Stimulated activated naive CD8-positive, alpha-beta T cell treated with anti-CD3 and anti-CD28 coated beads, Interleukin-15, Interleukin-2, amounts not matched to agents 100 ng/mL and 50 ng/mL, for 24 hours (primary cell): ENCODE measurements at regions not wholly inside any gene's neighbourhood (a gene's known extent, or its start where the extent isn't known, plus 50 kb on each side); places are given as distances from the start of the nearest gene placed in this dataset.

Source experiments
- H3K27ac Mint-ChIP-seq: one replicate; pipeline ENCODE4 v1.8.0; 2021; ENCODE audit warnings: mild to moderate bottlenecking, mixed read lengths
- H3K27me3 Mint-ChIP-seq: one replicate; pipeline ENCODE4 v1.8.0; 2021; ENCODE audit warnings: mixed read lengths
- H3K36me3 Mint-ChIP-seq: one replicate; pipeline ENCODE4 v1.8.0; 2021; ENCODE audit warnings: low read depth, mixed read lengths
- H3K4me1 Mint-ChIP-seq: one replicate; pipeline ENCODE4 v1.8.0; 2021; ENCODE audit warnings: low read depth, mixed read lengths
- H3K4me3 Mint-ChIP-seq: one replicate; pipeline ENCODE4 v1.8.0; 2021; ENCODE audit warnings: mild to moderate bottlenecking, mixed read lengths
- H3K9me3 Mint-ChIP-seq: one replicate; pipeline ENCODE4 v1.8.0; 2021; ENCODE audit warnings: mixed read lengths

- Mint-ChIP-seq H3K27ac (no peak overlapping the region), H3K27me3 (no peaks in the 10 kb centered on the region), H3K4me1 (peaks cover under 1% of the 10 kb centered on the region), H3K4me3 (no peak overlapping the region), H3K36me3 (peaks cover 7% of the 10 kb centered on the region), H3K9me3 (peaks cover 7% of the 10 kb centered on the region)
These were observed 286.7 kb upstream of the SLC39A10 start for GRCh38 chr2:195370167-195370943.

GRCh38 chr2:195369218-195369587 is 287.8 kb upstream of the SLC39A10 start:
- Mint-ChIP-seq H3K27me3 (no peaks in the 10 kb centered on the region), H3K36me3 (peaks cover 10% of the 10 kb centered on the region), H3K9me3 (peaks cover 17% of the 10 kb centered on the region), H3K27ac (no peak overlapping the region), H3K4me3 (no peak overlapping the region), H3K4me1 (peaks cover 12% of the 10 kb centered on the region)

GRCh38 chr2:195368249-195369217 is 288.5 kb upstream of the SLC39A10 start:
- peaks cover 10% of the 10 kb centered on the region for H3K36me3 Mint-ChIP-seq
- no peak overlapping the region for H3K4me3 Mint-ChIP-seq
- peaks cover 17% of the 10 kb centered on the region for H3K9me3 Mint-ChIP-seq
- no peaks in the 10 kb centered on the region for H3K27me3 Mint-ChIP-seq
- peaks cover 13% of the 10 kb centered on the region for H3K4me1 Mint-ChIP-seq
- no peak overlapping the region for H3K27ac Mint-ChIP-seq

GRCh38 chr2:195367809-195368208 is 289.2 kb upstream of the SLC39A10 start:
- H3K27me3 Mint-ChIP-seq, result no peaks in the 10 kb centered on the region
- H3K27ac Mint-ChIP-seq, result no peak overlapping the region
- H3K4me1 Mint-ChIP-seq, result peaks cover 13% of the 10 kb centered on the region
- peaks cover 17% of the 10 kb centered on the region for H3K9me3 Mint-ChIP-seq
- peaks cover 10% of the 10 kb centered on the region for H3K36me3 Mint-ChIP-seq
- no peak overlapping the region for H3K4me3 Mint-ChIP-seq

GRCh38 chr2:195364015-195364965 is 292.7 kb upstream of the SLC39A10 start:
- H3K4me3 Mint-ChIP-seq, result peak overlapping the region; percentile 6
- H3K27ac Mint-ChIP-seq, result peak overlapping the region; percentile 54
- H3K4me1 Mint-ChIP-seq, result peaks cover 25% of the 10 kb centered on the region
- no peaks in the 10 kb centered on the region for H3K27me3 Mint-ChIP-seq
- peaks cover 10% of the 10 kb centered on the region for H3K36me3 Mint-ChIP-seq
- H3K9me3 Mint-ChIP-seq, result peaks cover 17% of the 10 kb centered on the region

- Mint-ChIP-seq H3K36me3 (peaks cover 10% of the 10 kb centered on the region), H3K4me1 (peaks cover 32% of the 10 kb centered on the region), H3K27me3 (no peaks in the 10 kb centered on the region), H3K4me3 (no peak overlapping the region), H3K27ac (no peak overlapping the region), H3K9me3 (peaks cover 17% of the 10 kb centered on the region)
These were observed 293.5 kb upstream of the SLC39A10 start for GRCh38 chr2:195363496-195363895.

- H3K4me3 Mint-ChIP-seq, result no peak overlapping the region
- H3K27ac Mint-ChIP-seq, result no peak overlapping the region
- H3K27me3 Mint-ChIP-seq, result no peaks in the 10 kb centered on the region
- H3K4me1 Mint-ChIP-seq, result peaks cover 31% of the 10 kb centered on the region
- H3K9me3 Mint-ChIP-seq, result peaks cover 9% of the 10 kb centered on the region
- H3K36me3 Mint-ChIP-seq, result peaks cover 2% of the 10 kb centered on the region
These were observed 296.8 kb upstream of the SLC39A10 start for GRCh38 chr2:195360242-195360641.

GRCh38 chr2:195359043-195359735 is 297.8 kb upstream of the SLC39A10 start:
- H3K4me3 Mint-ChIP-seq, result no peak overlapping the region
- no peaks in the 10 kb centered on the region for H3K36me3 Mint-ChIP-seq
- no peaks in the 10 kb centered on the region for H3K9me3 Mint-ChIP-seq
- peaks cover 20% of the 10 kb centered on the region for H3K4me1 Mint-ChIP-seq
- H3K27me3 Mint-ChIP-seq, result no peaks in the 10 kb centered on the region
- no peak overlapping the region for H3K27ac Mint-ChIP-seq

- Mint-ChIP-seq H3K27ac (no peak overlapping the region), H3K9me3 (no peaks in the 10 kb centered on the region), H3K36me3 (no peaks in the 10 kb centered on the region), H3K27me3 (no peaks in the 10 kb centered on the region), H3K4me1 (peaks cover 19% of the 10 kb centered on the region), H3K4me3 (no peak overlapping the region)
These were observed 300.0 kb upstream of the SLC39A10 start for GRCh38 chr2:195356920-195357440.

GRCh38 chr2:195356026-195356425 is 301.0 kb upstream of the SLC39A10 start:
- H3K36me3 Mint-ChIP-seq, result no peaks in the 10 kb centered on the region
- peaks cover 19% of the 10 kb centered on the region for H3K4me1 Mint-ChIP-seq
- no peak overlapping the region for H3K4me3 Mint-ChIP-seq
- H3K27ac Mint-ChIP-seq, result no peak overlapping the region
- H3K9me3 Mint-ChIP-seq, result no peaks in the 10 kb centered on the region
- no peaks in the 10 kb centered on the region for H3K27me3 Mint-ChIP-seq

- H3K9me3 Mint-ChIP-seq, result no peaks in the 10 kb centered on the region
- H3K4me3 Mint-ChIP-seq, result no peak overlapping the region
- H3K27ac Mint-ChIP-seq, result no peak overlapping the region
- no peaks in the 10 kb centered on the region for H3K27me3 Mint-ChIP-seq
- H3K4me1 Mint-ChIP-seq, result no peaks in the 10 kb centered on the region
- H3K36me3 Mint-ChIP-seq, result no peaks in the 10 kb centered on the region
These were observed 304.4 kb upstream of the SLC39A10 start for GRCh38 chr2:195352581-195352980.

- H3K4me3 Mint-ChIP-seq, result no peak overlapping the region
- peaks cover 5% of the 10 kb centered on the region for H3K4me1 Mint-ChIP-seq
- H3K36me3 Mint-ChIP-seq, result no peaks in the 10 kb centered on the region
- H3K27ac Mint-ChIP-seq, result no peak overlapping the region
- H3K9me3 Mint-ChIP-seq, result peaks cover 5% of the 10 kb centered on the region
- H3K27me3 Mint-ChIP-seq, result no peaks in the 10 kb centered on the region
These were observed 313.0 kb upstream of the SLC39A10 start for GRCh38 chr2:195343942-195344530.

GRCh38 chr2:195343540-195343939 is 313.5 kb upstream of the SLC39A10 start:
- no peaks in the 10 kb centered on the region for H3K36me3 Mint-ChIP-seq
- H3K27ac Mint-ChIP-seq, result no peak overlapping the region
- no peak overlapping the region for H3K4me3 Mint-ChIP-seq
- peaks cover 5% of the 10 kb centered on the region for H3K4me1 Mint-ChIP-seq
- H3K9me3 Mint-ChIP-seq, result peaks cover 5% of the 10 kb centered on the region
- H3K27me3 Mint-ChIP-seq, result no peaks in the 10 kb centered on the region
